Neural cell (in vitro differentiated cells): ENCODE measurements at regions not wholly inside any gene's neighbourhood (a gene's known extent, or its start where the extent isn't known, plus 50 kb on each side); places are given as distances from the start of the nearest gene placed in this dataset.

Experiments used
- EP300 ChIP-seq: fragments of 450-650 bp; conservative IDR thresholded peaks from 2 replicates; pipeline ENCODE4 v1.6.1; 2014; ENCODE audit warnings: antibody characterized with exemption, mild to moderate bottlenecking, moderate library complexity; ENCODE audit not compliant: poor library complexity, severe bottlenecking
- EZH2 ChIP-seq: fragments of 200-600, 300-800 bp; shearing (Covaris generic), sonication (generic); IDR thresholded peaks from 2 replicates; pipeline ENCODE4 v1.6.1; 2014; ENCODE audit warnings: antibody characterized with exemption, low read length, borderline replicate concordance, mild to moderate bottlenecking; ENCODE audit not compliant: insufficient read depth, poor library complexity, severe bottlenecking
- POLR2AphosphoS5 ChIP-seq: IDR thresholded peaks from 2 replicates; pipeline ENCODE4 v1.6.1; 2012
- SMC3 ChIP-seq: fragments of 450-650 bp; conservative IDR thresholded peaks from 2 replicates; pipeline ENCODE4 v1.6.1; 2014; ENCODE audit warnings: antibody characterized with exemption, mild to moderate bottlenecking, moderate library complexity; ENCODE audit not compliant: poor library complexity
- TAF1 ChIP-seq: IDR thresholded peaks from 2 replicates; pipeline ENCODE4 v1.6.1; 2012; ENCODE audit warnings: low read depth
- TF ChIP-seq, protein P1 (sequence below): fragments of 450-650 bp; IDR thresholded peaks from 2 replicates; pipeline ENCODE4 v1.5.1; 2014; ENCODE audit warnings: antibody characterized with exemption, mild to moderate bottlenecking, moderate library complexity; ENCODE audit not compliant: poor library complexity, severe bottlenecking

DNA sequence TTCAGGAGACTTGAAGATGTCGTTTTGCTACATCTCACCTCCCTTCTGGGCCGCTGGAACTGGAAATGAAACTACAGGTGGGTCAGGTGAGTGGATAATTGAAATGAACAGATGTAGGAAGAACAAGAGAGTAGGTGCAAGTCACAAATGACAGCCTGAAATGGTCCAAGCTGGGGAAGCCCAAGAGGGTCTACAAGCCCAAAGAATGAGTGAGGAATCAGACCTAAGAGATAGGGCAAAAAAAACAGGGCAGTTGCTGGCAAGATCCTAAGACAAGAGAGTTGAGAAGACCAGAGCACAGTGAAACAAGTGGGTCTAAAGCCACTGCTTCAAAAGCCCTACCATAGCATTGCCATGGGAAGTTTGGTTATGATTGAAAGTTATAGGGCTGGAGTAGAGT is 67.4 kb upstream of the SNRK start:
- TF ChIP-seq, protein P1, sequence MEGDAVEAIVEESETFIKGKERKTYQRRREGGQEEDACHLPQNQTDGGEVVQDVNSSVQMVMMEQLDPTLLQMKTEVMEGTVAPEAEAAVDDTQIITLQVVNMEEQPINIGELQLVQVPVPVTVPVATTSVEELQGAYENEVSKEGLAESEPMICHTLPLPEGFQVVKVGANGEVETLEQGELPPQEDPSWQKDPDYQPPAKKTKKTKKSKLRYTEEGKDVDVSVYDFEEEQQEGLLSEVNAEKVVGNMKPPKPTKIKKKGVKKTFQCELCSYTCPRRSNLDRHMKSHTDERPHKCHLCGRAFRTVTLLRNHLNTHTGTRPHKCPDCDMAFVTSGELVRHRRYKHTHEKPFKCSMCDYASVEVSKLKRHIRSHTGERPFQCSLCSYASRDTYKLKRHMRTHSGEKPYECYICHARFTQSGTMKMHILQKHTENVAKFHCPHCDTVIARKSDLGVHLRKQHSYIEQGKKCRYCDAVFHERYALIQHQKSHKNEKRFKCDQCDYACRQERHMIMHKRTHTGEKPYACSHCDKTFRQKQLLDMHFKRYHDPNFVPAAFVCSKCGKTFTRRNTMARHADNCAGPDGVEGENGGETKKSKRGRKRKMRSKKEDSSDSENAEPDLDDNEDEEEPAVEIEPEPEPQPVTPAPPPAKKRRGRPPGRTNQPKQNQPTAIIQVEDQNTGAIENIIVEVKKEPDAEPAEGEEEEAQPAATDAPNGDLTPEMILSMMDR = no peak
- no peak for TF ChIP-seq EZH2
- TF ChIP-seq TAF1 = no peak
- no peak for TF ChIP-seq EP300
- no peak for TF ChIP-seq SMC3
- no peak for TF ChIP-seq POLR2AphosphoS5
